GM18868 (cell line): ENCODE measurements at regions not wholly inside any gene's neighbourhood (a gene's known extent, or its start where the extent isn't known, plus 50 kb on each side); places are given as distances from the start of the nearest gene placed in this dataset.

ENCODE experiments used
- ATAC-seq: cut with Tn5 transposase; IDR thresholded peaks from one replicate; pipeline ENCODE4 v1.9.1; 2021; ENCODE audit warnings: mild to moderate bottlenecking, moderate library complexity; ENCODE audit not compliant: unreplicated experiment

GRCh38 chr2:765369-765768, 88.2 kb upstream of the TMEM18 start:
- no peak for ATAC-seq

DNA sequence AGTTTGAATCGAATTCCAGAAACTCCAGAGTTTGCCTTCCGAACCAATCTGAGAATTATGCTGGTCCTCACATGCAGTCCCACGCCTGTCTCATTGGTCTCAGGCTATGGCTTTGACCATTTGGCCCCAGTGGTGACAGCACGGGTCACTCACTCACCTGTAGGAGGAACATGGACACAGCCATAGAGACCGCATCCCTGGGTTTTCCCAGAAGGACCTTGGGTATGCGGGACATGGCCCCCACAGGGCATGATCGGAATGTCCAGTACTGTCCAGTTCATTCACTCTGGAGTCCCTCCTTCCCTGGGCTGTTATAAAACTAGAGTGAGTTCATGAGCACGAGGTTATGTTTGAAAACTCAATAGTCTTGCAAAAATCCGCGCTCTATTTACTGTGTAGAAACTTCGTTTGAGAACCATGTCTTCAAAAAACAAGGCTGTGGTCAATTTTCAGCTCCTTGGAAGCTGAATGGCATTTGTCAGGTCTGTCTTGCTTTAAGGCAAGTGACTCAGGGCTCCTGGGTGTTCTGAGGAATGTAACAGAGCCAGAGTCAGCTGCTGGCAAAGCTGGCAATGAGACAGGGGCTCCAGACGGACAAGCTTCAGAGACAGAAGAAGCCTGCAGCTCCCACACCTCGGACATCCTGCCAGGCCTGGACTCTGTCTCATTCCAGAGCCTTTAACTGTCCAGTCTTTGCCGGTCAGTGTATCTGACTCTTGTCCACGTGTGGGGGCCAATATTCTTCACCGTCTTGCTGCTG, 86.7 kb upstream of the TMEM18 start:
- ATAC-seq, result no peak

GRCh38 chr2:762646-763045, 85.4 kb upstream of the TMEM18 start:
- no peak for ATAC-seq

DNA sequence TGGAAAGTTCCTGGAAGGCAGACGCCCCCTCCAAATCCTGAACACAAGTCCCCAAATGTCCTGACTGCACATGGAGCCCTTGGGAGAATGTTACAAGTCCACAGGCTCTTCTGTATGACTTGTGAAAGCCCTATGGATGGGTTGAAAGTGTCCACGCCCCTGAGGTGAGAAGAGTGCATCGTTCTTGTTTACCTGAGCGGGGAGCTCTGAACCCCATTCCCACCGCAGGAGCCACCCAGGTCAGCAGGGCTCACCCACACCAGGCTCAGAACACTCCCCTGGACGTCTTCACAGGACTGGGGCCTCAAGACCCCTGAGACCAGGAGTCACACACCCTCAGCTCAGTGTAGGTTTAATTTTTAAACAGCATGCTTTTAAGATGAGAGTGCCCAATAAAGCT, 84.2 kb upstream of the TMEM18 start:
- ATAC-seq, result no peak

- no peak for ATAC-seq
Measured at GRCh38 chr2:760001-760400, 82.8 kb upstream of the TMEM18 start.

- ATAC-seq, result no peak
Measured at GRCh38 chr2:758073-758820, 81.0 kb upstream of the TMEM18 start.

- ATAC-seq, result no peak
Measured at GRCh38 chr2:753123-753522, 75.9 kb upstream of the TMEM18 start.

DNA sequence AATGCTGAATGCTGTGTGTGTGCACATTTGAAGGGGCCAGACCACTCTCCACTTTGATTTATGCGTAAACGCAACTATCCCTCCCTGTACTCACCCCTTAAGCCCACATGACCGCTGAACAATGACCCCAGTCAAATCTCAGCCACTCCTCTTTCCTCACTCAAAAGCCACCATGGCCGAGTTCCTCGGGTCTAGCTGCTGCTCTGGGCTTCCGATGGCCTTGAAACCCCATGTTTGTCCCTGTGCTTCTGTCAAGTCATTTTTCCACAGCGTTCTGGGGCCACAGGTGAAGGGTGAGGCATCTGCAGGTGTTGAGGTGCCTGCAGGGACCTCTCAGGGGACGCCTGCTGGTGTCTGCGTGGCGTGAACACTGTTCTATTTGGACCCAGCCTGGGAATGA, 74.3 kb upstream of the TMEM18 start:
- no peak for ATAC-seq

GRCh38 chr2:750628-751027, 73.4 kb upstream of the TMEM18 start:
- ATAC-seq, result no peak

GRCh38 chr2:747762-748351, 70.7 kb upstream of the TMEM18 start:
- ATAC-seq, result no peak

- no peak for ATAC-seq
Measured at GRCh38 chr2:746697-747096, 69.5 kb upstream of the TMEM18 start.

GRCh38 chr2:744088-744487, 66.9 kb upstream of the TMEM18 start:
- ATAC-seq, result no peak

DNA sequence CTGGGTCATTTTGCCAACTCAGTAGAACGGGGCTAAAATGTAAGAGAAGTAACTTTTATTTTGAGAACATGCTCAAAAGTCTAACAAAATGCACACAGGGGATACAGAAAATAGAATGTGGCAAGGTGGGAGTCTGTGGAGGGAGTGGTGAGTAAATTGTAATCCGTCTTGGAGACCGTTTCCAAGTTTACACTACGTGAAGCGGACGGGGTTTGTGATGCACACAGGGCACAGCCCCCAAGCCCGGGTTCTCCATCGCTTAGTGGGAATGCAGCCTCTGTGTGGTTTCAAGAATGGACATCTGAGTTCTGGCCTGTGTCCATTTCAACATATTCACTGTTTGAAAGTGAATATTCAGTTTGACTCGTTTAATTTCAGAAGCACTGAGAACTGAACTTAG, 65.0 kb upstream of the TMEM18 start:
- no peak for ATAC-seq

- ATAC-seq, result no peak
Measured at GRCh38 chr2:741195-741496, 63.9 kb upstream of the TMEM18 start.

DNA sequence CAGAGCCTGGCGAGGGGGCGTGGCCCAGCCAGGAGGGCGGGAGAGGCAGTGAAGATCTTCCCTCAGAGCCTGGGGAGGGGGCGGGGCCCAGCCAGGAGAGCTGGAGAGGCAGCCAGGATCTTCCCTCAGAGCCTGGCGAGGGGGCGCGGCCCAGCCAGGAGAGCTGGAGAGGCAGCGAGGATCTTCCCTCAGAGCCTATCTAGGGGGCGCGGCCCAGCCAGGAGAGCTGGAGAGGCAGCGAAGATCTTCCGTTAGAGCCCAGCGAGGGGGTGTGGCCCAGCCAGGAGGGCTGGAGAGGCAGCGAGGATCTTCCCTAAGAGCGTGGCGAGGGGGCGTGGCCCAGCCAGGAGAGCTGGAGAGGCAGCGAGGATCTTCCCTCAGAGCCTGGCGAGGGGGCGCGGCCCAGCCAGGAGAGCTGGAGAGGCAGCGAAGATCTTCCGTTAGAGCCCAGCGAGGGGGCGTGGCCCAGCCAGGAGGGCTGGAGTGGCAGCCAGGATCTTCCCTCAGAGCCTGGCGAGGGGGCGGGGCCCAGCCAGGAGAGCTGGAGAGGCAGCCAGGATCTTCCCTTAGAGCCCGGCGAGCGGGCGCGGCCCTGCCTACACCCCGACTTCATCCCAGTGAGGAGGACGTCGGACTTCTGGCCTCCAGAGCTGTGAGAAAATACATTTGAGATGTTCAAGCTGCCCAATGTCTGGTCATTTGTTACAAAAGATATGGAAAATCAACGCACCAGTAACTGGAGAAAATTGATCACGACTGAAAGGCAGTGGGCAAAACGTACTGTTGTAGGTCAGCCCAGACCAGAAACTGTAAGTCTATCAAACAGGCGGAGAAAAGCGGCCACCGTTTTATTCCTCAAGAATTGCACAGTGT, 63.4 kb upstream of the TMEM18 start:
- ATAC-seq, result peak; percentile 48

- peak; percentile 14 for ATAC-seq
Measured at GRCh38 chr2:739864-740321, 62.7 kb upstream of the TMEM18 start.

- ATAC-seq, result no peak
Measured at GRCh38 chr2:736939-737338, 59.7 kb upstream of the TMEM18 start.

DNA sequence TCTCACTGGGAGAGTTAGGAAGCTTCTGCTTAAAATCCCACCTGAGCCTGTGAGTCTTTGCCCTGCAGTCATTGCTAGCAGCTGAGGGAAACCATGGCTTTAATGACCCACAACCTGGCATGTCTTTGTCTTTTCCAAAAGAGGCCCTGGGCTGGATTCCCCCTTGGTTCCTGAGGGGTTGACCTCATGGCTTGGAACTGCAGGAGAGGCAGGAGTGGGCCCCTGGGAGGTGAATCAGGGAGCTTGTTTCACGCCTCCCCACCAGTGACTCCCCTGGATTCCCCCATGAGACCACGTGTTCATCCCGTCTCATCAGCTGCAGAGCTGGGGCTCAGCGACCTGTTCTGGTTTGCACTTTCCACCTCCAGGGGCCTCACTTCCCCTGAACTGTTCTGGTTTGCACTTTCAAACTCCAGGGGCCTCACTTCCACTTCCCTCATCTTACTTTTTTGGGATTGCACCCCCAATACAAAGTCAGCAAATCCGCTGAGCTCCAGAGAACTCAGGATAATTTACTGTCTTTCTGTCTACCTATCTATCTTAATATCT, 58.5 kb upstream of the TMEM18 start:
- ATAC-seq, result peak; percentile 86

GRCh38 chr2:734496-734895, 57.3 kb upstream of the TMEM18 start:
- no peak for ATAC-seq

DNA sequence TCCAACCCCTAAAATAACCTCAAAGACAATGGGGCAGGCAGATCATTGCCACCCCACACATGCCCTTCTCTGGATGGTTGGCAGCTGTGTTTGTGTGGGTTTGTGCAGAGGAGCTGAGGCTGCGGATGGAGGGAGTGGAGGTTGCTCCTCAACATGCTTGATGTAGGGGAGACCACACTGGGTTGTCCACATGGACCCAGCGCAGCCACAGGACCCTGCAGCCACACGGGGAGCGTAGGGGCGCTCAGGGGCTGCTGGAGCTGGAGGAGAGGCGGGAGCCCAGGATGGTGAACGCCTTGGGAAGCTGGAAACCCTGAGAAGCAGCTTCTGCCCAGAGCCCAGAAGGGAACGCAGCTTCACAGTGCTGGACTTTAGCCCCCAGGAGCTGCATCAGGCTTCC, 56.3 kb upstream of the TMEM18 start:
- no peak for ATAC-seq

DNA sequence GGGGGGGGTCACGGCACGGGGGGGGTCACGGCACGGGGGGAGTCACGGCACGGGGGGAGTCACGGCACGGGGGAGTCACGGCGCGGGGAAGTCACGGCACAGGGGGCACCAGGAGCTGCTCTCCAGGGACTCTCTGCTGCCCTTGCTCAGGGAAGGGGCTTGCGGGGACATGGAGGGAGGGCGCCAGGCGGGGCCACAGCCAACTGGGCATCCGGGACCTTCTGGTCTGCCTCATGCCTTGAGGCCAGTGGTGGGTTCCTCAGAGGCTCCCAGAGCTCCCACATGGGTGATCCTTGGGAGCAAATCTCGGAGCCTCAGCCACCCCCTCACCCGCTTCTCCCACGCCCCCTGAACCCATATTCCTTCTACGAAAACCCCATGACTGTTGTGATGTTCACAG, 55.8 kb upstream of the TMEM18 start:
- ATAC-seq, result no peak
